NCI-H128 (cell line): ENCODE measurements at regions not wholly inside any gene's neighbourhood (a gene's known extent, or its start where the extent isn't known, plus 50 kb on each side); places are given as distances from the start of the nearest gene placed in this dataset.
"Not testable (repeated sequence)": the region's sequence is repeated elsewhere in the genome, so short reads cannot be mapped to it uniquely, and the experiment has no call there.

ENCODE experiments used
- DNase-seq: peaks from one replicate; lab custom pipeline; 2025; ENCODE audit not compliant: unreplicated experiment; lab: John Stamatoyannopoulos, UW

DNA sequence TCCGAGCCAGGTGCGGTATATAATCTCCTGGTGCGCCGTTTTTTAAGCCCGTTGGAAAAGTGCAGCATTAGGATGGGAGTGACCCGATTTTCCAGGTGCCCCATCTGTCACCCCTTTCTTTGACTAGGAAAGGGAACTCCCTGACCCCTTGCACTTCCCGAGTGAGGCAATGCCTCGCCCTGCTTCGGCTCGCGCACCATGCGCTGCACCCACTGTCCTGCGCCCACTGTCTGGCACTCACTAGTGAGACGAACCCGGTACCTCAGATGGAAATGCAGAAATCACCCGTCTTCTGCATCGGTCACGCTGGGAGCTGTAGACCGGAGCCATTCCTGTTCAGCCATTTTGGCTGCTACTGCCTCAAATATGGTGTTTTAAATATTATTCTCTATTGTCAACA is 198.0 kb downstream of the MEIS1 start:
- DNase-seq: not testable (repeated sequence)

DNA sequence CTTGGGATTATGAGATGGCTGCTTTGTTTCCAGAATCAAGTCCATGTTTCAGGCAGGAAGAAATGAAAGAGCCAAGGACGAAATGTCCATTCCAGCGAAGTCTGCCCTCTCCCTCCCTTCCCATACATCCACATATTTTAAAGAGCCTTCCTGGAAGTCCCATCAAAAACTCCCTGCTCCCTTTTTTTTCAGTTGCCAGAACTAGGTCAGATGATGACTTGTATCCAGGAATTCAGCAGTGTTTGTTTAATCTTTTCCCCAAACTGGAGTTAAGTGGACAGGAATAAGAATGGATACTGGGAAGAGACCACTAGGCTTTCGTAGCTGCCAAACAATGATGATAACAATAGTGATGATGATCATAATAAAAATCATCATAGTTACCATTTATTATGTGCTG is 198.7 kb downstream of the MEIS1 start:
- DNase-seq: no peak

DNA sequence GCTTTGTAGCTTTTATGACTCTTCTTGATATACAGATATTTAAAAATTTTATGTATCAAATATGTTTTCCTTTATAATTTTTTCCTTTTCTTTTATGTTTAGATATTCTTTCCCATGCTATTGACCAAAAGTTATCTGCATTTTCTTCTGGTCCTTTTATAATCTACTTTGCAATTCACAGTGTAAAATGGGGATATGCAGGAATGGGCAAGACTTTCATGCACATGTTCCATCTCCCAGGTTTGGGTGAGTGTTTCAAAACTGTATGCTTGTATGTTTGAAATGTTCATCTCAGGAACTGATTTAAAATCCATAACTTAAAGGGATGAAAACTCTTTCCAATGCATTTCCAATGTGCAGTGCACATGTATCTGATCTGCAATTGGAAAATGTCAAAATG is 199.9 kb downstream of the MEIS1 start:
- no peak for DNase-seq

DNA sequence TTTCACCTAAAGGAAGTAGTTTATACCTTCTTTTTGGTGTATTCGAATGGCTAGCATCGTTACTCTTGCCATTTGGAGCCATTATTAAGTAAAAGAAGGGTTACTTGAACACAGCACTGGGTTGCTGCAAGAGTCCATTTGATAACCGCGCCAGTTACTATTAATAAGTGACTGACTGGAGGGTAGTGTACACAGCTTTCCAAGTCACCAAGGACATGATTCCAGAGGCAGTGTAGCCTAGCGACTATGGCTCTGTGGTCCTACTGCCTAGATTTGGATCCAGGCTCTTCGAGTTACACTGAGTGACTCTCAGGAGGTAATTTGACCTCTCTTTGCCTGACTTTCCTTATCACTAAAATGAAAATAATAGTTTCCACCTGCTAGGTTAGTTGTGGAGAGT is 206.8 kb downstream of the MEIS1 start:
- DNase-seq: no peak

DNA sequence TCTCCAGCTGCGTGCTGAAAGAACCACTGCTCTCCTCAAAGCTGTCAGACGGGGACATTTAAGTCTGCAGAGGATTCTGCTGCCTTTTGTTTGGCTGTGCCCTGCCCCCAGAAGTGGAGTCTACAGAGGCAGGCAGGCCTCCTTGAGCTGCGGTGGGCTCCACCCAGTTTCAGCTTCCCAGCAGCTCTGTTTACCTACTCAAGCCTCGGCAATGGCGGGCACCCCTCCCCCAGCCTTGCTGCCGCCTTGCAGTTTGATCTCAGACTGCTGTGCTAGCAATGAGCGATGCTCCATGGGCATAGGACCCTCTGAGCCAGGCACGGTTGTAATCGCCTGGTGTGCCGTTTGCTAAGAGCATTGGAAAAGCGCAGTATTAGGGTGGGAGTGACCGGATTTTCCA is 213.2 kb downstream of the MEIS1 start:
- not testable (repeated sequence) for DNase-seq

DNA sequence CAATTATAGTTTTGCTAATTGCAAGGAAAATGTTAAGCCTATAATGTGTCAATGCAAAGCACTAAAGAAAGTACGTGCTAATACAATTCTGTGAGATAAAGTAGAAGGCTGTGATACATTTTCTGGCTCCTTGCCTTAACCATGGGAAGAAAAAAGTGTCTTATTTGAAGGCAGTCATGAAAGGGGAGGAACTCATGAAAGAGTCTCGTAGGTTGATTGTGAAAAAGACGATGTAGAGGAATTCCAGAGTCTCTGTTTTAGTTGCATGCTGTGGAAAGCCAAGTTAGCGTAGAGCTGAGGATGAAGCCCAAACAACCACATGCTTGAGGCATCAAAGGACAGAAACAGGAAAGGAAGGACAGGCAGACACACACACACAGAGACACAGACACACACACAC is 214.1 kb downstream of the MEIS1 start:
- no peak for DNase-seq

DNA sequence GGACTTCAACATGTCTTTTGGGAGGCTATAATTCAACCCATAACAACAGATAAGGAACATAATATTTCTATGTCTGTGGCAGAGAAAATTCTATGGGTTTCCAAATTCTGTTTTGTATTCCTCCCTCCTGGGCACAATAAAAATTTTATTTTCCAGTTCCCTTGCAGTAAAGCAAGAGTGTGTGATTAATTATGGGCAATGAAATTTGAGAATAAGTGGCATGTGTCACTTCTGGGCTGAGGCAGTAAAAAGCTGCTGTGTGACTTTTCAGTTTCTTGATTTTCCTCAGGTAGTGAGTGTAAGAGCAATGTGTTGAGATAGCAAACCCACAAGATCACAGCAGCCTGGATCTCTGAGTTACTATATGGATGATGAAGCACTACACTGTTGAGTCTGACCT is 216.4 kb downstream of the MEIS1 start:
- DNase-seq: no peak

DNA sequence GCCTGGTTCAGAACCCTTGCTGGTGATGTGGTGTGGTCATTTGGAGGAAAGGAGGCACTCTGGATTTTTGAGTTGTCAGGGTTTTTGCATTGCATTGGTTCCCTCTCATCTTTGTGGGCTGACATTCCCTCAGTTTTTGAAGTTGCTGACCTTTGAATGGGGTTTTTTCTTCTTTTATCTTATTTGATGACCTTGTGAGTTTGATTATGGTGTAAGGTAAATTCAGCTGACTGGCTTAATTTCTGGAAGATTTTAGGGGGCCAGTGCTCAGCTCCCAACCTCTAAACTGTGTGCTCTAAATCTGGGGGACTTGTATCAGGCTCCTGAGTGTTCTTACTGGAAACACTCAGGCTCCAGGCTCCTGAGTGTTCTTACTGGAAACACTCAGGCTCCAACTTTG is 225.9 kb downstream of the MEIS1 start:
- DNase-seq: no peak

DNA sequence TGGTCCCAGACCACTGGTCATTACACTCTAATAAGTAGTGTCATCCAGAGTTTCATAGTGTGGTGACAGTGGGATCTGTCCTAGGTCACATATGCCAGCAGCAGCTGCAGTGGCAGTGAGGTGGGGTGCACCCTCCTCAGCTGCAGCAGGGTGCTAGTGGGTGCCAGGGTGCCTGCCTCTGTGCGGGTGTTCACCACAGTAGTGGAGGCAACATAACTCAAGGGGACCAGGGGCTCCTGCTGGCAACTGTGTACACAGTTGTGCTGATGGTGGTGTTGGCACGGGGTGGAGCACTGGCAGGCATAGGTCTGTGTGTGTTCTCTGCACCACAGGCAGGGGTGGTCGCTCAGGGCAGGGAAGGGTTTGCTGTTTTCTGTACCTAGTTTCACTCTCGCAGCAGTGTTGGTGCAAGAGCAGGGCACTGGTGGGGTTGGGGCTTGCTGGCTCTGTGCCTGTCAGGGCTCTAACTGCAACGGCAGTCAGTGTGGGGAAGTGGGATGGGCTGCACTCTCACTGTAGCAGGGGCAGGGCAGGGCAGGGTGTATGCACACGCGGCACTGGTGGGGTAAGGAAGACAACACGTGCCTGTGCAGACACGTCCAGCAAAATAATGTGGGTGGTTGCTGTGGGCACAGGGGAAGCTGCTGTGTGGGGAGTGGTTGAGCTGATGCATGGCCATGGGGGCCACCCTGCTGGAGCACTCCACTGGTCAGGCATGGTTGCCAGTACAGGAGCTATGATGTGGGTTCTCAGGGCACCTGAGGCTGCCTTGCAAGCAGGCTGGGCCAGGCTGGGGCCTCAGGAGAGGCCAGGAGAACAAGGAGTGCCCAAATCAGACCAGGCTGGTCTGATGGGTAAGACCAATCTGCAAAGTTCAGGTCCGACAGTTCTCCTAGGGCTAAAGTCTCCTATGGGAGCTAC is 226.6 kb downstream of the MEIS1 start:
- no peak for DNase-seq

DNA sequence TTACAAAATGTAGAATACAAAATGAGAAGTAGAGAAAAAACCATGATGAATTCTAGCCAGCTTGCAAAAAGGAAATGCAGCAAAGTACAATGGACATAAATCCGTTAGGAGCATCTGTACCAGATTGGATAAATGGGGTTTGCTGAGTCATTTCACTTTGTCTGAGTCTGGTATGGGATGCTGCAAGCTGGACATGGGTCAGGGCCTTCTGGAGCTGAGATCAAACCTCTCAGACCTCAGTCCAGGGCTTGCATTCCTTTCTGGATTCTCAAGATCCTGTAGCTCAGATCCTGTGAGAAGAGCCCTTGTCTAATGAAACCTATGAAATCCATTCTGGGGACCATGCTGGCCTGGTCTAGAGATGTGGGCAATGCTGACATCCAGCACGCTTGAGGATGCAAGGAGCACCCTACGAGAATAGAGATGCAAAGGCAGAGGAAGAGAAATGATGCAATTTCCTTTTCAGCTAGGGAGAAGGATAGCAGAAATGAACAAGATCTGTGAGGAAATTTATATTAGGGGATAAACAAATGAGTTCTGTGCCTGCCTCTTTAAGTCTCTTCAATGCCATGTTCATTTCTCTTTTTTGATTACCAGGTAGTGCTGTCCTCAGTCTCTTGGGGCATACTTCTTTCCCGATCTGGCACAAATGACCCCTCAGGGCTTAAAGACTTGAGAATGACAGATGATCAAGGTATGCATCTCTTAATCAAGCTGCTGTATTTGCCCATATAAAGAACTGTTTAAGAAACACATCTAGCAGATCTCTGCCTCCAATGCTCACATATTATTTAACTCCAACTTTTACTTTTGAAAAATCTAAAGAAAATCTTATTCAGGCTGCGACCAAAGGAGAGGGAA is 230.4 kb downstream of the MEIS1 start:
- DNase-seq: no peak

DNA sequence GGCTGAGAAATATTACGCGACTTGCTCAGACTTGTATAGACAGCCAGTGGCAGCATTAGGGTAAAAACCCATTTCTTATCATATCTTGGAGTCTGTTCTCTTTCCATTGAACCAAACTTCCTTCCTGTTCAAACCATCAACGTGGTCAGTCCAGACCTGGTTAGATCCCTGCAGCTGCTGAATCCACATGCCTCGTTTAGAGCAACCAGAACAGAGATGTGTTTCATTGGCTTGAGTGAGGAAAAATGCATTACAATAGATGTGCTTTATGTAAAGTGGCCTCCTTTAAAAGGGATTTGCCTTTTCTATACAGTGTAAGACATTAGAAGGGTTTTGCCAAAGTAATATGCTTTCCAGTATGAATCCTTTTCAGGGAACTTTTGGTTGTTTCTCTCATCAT is 232.4 kb downstream of the MEIS1 start:
- no peak for DNase-seq

DNA sequence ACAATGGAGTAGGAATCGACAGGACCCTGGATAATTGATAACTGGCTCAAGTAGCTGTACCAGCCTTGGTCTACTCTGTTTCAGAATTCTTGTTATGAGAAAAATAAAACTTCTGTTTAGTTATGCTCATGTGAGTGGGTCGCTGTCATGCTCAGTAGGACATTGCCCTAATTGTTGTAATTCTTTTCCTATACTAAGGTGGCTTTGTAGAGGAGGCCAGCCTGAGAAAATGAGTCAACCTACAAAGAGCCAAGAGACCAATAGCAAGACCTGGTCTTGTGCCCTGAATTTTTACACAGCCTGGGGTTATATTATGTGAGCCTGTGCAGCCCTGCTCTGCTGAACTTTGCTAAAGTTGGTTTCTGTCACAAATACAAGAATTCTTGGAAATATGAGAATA is 238.4 kb downstream of the MEIS1 start:
- no peak for DNase-seq

DNA sequence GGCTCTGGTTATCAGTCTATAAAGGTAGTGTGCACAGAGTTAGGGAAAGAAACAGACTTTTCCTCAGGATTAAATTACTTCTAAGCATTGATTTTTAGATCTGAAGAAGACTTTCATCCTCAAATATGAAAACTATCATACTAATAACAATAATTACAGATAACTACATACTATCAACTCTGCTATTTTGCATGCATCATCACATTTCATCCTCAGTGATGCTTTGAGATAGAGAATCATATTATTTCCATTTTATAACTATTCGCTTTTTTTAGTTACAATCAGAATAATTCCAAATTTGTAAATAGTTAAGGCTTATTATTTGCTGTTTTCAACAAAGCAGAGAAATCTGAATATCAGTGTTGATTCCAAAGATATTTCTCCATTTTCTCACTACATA is 239.2 kb downstream of the MEIS1 start:
- DNase-seq: no peak

DNA sequence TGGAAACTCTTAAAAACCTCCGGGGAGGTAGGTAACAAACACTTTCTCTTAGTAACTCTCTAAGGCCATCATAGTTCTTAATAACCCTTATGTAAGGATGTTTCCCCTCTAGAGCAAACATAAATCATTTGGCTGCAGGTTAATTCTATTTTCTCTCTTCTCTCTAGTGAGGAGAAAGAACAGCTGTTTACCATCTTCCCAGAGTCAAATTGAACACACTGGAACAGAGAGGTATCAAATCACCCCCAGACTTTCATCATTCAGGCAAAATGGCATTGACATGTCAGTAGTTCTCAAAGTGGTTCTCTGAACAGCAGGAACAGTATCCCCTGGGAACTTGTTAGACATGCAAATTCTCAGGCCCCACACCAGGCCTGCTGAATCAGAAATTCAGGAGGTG is 240.7 kb downstream of the MEIS1 start:
- peak; percentile 11 for DNase-seq

DNA sequence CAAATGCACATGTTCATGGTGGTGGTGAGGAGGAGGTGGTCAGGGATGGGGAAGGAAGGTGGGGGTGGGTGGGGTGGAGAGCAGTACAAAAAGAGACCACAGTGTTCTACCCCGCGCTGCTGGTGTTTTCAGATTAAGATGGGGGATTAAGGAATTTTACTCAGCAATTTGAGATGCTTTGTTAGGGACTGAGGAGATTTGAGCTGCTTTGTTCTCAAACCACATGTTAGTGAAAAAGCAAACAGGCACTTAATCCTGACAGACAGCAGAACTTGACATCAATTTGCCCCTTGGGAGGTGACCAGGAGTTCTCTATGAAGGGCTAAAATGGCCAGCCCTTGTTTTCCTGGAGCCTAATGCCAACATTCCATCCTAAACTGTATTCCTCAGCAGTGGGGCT is 244.5 kb downstream of the MEIS1 start:
- DNase-seq: no peak

DNA sequence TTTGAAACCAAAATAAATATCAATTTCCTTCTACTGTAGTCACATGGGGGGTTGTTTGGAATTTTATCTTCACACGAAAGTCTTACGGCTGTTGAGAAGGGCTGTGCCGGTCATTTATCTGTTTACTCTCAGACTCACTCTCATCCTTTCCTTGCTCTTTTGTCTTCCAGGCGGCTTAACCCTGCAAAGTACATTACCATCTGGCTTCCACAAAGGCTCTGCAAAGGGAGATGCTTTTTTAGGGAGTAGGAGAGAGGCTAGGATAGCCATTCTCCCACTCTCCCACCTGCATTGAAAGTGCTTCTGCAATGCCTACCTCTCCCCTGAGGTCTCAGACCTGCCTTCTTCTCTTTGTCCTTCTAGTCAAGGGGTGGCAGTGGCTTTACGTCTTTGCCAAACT is 247.6 kb downstream of the MEIS1 start:
- DNase-seq: no peak

DNA sequence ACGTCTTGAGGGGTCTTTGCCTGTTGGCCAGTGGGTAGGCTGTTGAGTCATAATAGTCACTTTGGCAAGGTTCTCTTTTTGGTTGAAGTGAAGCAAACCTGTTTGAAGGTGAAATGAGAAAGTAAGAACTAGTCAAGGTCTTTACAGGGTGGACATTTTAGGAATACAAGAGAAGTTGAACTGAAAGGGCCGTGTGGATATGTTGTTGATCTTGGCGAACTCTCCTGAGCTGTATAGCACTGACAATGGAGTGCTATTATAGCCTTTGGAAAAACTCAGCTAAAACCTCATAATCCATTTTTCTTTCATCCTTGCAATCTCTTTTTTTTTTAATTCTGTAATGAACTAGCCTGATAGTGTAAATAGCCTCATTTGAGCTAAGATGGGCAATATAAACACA is 248.1 kb downstream of the MEIS1 start:
- no peak for DNase-seq

DNA sequence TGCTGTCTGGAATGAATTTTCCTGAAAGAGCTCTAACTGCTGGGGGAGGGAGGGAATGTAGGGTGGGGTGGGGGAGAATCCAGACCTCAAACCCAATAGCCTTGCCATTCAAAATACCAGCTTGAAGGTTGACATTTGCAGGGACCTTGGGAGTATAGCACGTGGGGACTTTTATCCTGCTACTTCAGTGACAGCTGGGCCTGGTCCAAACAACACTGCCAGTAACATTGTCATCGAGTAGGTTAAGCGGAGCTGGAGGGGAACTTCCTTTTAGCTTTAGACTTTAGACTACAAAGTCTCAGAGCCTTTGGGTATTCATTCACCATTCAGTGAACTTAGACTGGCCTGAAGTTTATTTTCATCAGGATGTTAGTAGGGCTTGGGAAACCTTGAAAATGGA is 248.7 kb downstream of the MEIS1 start:
- DNase-seq: no peak

DNA sequence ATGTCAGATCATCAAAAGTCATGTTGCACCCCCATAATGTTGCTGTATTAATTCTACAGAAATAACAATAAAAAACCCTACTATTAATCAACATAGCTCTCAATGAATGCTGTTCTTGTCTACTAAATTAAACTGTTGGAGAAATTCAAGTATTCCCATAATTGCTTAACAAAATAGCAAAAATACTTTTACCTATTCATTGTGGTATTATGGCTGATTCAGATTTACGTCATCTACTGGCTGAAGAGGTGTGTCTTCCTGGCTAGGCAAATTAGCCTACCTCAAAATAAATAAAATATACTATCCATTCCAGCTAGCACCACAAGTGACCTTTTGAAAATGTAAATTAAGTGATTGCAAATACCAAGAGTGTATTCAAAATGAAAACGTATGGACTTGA is 249.4 kb downstream of the MEIS1 start:
- DNase-seq: no peak

DNA sequence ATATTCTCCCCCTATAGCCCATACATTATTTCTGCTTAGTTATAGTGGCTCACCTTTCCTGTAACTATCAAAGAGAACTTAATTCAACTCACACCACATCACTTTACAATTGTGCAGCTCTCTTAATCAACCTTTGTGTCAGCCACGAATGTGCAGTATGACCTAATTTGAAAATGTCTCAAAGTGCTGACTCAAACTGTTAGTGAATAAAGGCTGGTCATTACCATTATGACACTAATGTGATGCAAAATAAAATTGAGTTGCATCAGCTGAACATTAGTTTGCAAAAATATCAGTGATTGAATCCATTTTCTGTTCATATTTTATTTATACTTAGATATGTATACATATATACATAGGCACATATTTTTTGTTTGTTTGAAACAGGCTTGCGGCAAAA is 251.8 kb downstream of the MEIS1 start:
- DNase-seq: no peak

DNA sequence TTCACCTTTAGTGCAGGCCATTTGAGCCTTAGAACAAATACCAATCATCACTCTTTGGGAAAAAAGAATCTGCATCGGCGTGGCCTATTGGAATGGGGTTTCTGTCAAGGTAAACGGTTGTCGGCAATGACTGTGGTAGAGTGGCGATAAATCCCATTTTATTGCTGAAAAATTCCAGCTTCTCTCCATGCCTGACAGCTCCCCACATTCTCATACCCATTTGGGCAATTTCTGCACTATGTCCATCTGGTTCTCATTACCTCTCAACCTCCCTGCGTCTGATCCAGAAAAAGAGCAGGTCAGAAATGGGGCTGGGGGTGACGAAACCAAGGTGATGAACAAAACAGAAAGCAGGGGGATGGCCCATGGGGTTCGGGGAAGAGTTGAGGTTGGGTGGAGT is 254.0 kb downstream of the MEIS1 start:
- DNase-seq: no peak

DNA sequence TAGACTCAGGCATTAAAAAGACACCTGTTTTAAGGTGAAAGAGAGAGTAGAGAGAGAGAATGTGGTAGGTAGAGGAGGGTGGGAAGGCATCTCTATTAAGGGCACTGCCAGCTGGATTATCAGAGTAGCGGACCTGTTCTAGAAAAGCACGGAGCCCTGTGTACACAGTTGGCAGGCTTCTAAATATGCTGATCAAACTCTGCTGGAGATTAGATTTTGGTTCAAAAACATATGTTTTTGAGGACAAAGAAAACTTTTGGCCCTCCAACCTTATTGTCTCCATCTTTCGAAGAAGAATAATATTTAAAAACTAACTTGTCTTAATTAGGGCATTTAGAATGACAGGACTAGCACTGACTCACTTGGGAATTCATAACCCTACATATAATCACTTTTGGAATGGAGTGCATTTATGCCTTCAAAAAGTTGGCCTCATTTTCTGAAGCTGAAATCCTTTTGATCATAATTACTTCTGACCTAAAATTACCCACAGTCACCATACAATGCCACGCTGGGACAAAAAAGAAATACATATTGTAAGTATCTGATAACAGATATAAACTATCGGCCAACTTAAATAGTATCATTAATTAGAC is 254.6 kb downstream of the MEIS1 start:
- no peak for DNase-seq
